ENCODE measurements at regions not wholly inside any gene's neighbourhood (a gene's known extent, or its start where the extent isn't known, plus 50 kb on each side); places are given as distances from the start of the nearest gene placed in this dataset.
"Not testable (repeated sequence)": the region's sequence is repeated elsewhere in the genome, so short reads cannot be mapped to it uniquely, and the experiment has no call there.

- no peak for DNase-seq
These were observed 529.1 kb upstream of the SMIM31 start for GRCh38 chr4:164224871-164225270.

GRCh38 chr4:164229255-164229654 lies 524.7 kb upstream of the SMIM31 start:
- no peak for DNase-seq

- DNase-seq, result no peak
These were observed 514.5 kb upstream of the SMIM31 start for GRCh38 chr4:164239433-164239832.

- DNase-seq, result no peak
These were observed 514.0 kb upstream of the SMIM31 start for GRCh38 chr4:164239976-164240375.

- DNase-seq, result no peak
These were observed 502.7 kb upstream of the SMIM31 start for GRCh38 chr4:164251257-164251656.

- no peak for DNase-seq
These were observed 501.6 kb upstream of the SMIM31 start for GRCh38 chr4:164252286-164252685.

- no peak for DNase-seq
These were observed 492.1 kb upstream of the SMIM31 start for GRCh38 chr4:164261831-164262230.

- DNase-seq, result not testable (repeated sequence)
These were observed 491.4 kb upstream of the SMIM31 start for GRCh38 chr4:164262508-164262907.

- DNase-seq, result not testable (repeated sequence)
These were observed 476.5 kb upstream of the SMIM31 start for GRCh38 chr4:164277414-164277813.

- no peak for DNase-seq
These were observed 466.8 kb upstream of the SMIM31 start for GRCh38 chr4:164287173-164287572.

DNA sequence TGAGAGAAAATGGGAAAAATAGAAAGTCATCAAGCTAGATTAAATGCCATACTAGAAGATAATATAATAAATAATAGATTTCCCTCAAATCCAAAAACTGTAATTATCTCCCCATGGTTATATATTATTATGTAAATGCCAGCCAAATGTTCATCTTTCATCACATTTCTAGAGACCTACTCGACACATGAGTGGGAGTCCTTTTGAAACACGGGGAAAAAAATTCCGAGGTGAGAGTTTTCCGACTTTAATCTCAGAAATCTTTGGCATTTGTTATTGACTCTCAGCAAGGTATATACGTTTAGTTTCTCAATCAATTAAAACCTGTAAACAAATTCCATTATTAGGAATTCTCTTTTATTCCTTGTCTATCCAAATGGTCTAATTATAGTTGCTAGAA lies 465.4 kb upstream of the SMIM31 start:
- DNase-seq, result no peak

DNA sequence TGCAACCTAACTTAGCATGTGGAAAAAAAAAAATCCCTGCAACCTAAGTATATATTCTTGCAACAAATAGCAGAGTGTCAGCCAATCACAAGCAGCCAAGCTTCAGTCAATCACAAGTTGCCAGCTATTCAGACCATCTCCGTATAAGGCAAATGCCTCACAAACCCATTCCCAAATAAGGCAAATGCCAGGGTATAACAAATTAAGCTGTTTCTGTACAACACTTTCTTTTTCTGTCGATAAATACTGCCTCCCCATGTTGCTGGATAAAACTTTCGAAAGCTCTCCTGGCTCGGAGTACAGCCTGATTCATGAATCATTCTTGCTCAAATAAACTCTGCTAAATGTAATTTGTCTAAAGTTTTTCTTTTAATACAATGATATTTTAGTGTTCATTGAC lies 460.7 kb upstream of the SMIM31 start:
- DNase-seq, result no peak

- DNase-seq, result no peak
These were observed 460.2 kb upstream of the SMIM31 start for GRCh38 chr4:164293743-164294142.

GRCh38 chr4:164301430-164301829 lies 452.5 kb upstream of the SMIM31 start:
- DNase-seq, result no peak

DNA sequence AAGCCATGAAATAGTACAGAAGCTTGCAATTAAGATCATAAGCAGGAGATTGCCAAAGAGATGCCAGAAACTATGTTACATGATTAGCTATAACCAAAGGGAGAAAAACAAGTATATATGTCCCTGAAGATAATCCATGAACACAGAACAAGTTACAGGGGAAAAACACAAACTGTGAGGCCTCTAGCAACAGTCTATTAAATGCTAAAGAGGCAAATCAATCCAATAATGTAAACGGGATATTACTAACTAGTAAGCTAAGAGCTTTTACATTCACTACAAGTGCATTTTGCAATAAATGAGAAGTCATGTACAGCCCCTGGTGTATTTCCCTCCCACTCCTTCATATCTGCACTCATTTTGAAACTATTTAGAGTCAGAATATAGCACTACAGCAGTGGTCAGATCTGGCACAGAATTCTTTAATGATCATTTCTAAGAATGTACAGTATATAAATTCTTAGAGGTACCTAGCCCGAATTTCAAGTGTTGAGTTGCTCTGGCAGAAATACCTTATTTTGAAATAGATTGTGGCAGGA lies 449.8 kb upstream of the SMIM31 start:
- DNase-seq, result no peak

DNA sequence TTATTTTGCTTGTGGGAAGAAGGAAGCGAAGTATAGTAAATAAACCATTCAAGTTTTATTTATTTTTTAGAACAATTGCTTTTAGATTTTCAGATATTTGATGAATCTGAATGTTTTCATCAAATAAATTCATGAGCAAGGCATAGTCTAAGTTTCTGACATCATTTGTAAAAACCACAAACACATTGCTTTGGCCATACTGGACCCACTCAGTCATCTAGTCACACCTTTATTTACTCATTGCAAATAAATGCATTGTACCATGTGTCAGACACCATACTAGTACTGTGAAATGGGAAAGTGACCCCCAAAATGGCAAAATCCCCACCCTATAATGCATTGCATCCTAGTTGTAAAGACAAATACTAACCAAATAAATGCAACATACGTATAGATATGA lies 449.1 kb upstream of the SMIM31 start:
- DNase-seq, result no peak

DNA sequence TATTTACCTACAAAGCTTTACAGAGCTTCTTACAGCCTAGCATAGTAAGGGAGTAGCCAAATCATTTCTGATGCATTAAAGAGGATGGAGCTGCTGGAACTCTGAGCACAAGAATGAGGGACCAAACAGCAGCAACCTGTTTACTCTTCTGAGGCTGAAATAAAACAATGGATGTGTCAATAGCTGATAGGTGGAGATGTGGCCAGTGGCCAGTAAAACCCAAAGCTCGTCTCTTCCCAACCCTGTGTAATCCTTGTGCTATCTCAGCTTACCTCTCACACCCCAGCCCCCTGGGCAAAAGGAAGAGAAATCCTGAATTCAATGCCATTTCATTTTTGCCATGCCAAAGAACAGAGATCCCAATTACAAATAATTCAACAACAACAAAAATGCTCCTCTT lies 446.7 kb upstream of the SMIM31 start:
- DNase-seq, result no peak

DNA sequence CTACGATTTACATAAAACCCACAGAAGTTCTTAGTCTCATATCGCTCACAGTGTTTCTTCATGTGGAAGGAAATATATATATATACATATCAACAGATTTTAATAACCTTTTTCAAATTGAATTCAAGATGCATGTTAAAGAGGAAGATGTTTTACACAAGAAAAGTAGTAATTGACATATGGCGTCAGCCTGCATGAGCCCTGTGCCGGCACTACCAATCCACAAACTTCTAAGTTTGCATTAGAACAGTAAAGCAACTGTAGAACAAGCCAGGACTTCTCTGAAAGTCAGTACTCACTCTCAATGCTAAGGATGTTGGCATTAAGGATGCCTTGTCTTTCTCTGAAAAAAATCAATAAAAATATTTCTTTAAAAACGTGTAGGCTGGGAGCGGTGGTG lies 441.3 kb upstream of the SMIM31 start:
- DNase-seq, result no peak

- DNase-seq, result no peak
These were observed 440.1 kb upstream of the SMIM31 start for GRCh38 chr4:164313853-164314252.

DNA sequence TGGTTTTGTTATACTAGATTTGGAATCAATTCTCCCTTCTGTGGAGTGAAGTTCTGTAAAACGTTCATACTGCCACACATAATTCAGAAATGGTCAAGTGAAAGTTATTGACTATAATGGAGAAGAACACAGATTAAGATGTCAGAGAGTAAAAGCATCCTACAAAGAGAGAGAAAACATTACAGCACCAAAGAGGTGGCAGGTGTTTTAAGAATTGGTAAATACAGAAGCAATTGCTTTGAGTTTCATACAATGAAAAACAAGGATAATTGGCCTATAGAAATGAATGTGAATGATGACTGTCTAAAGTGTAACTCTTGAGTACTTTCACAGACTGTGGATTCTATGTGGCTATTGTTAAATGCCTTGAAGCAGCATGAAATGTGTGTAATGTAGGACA lies 435.6 kb upstream of the SMIM31 start:
- no peak for DNase-seq

- DNase-seq, result no peak
These were observed 434.2 kb upstream of the SMIM31 start for GRCh38 chr4:164319688-164320087.

DNA sequence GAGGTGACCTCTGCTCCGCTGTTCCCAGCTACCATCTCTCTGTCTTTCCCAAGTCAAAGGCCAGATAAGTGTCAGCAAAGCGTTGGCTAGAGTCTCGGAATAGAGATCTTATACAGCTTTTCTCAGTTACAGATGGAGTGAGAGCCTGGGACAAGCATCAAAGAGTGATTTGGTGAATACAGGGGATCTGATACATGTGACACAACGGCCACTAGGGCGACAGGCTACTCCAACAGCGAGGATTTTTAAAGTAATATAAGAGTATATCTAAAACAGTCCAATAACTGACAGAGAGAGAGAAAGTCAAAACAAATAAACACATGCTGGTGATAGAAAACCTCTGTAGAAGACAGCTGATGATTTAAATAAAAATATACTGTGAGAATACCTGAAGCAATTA lies 433.1 kb upstream of the SMIM31 start:
- DNase-seq, result no peak

- DNase-seq, result no peak
These were observed 427.9 kb upstream of the SMIM31 start for GRCh38 chr4:164326056-164326455.

- no peak for DNase-seq
These were observed 416.5 kb upstream of the SMIM31 start for GRCh38 chr4:164337219-164337944.

DNA sequence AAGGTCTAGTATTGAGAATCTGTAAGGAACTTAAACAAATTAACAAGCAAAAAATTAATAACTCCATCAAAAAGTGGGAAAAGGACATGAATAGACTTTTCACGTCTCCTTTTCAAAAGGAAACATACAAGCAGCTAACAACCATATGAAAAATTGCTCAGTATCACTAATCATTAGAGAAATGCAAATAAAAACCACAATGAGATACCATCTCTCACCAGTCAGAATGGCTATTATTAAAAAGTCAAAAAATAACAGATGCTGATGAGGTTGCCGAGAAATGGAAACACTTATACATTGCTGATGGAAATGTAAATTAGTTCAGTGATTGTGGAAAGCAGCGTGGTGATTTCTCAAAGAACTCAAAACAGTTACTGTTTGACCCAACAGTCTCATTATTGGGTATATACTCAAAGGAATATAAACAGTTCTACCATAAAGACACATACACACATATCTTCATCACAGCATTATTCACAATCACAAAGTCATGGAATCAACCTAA lies 410.4 kb upstream of the SMIM31 start:
- DNase-seq, result no peak
